NCI-H2227 treated with DMSO at 0.1 percent for 48 hours (cell line): ENCODE measurements at regions not wholly inside any gene's neighbourhood (a gene's known extent, or its start where the extent isn't known, plus 50 kb on each side); places are given as distances from the start of the nearest gene placed in this dataset.
"Not testable (repeated sequence)": the region's sequence is repeated elsewhere in the genome, so short reads cannot be mapped to it uniquely, and the experiment has no call there.

Source experiments
- DNase-seq: peaks from one replicate; lab custom pipeline; 2025; lab: John Stamatoyannopoulos, UW

GRCh38 chr15:26260517-26261133, 397.5 kb upstream of the ATP10A start:
- DNase-seq: no peak

GRCh38 chr15:26259581-26259980, 396.5 kb upstream of the ATP10A start:
- DNase-seq: no peak

- DNase-seq: not testable (repeated sequence)
Observed at GRCh38 chr15:26244782-26245181, 381.7 kb upstream of the ATP10A start.

- no peak for DNase-seq
Observed at GRCh38 chr15:26243382-26243781, 380.3 kb upstream of the ATP10A start.

GRCh38 chr15:26242565-26243071, 379.5 kb upstream of the ATP10A start:
- DNase-seq: no peak

- DNase-seq: no peak
Observed at GRCh38 chr15:26235864-26236263, 372.7 kb upstream of the ATP10A start.

- no peak for DNase-seq
Observed at GRCh38 chr15:26234976-26235767, 372.0 kb upstream of the ATP10A start.

GRCh38 chr15:26232691-26233090, 369.6 kb upstream of the ATP10A start:
- no peak for DNase-seq

GRCh38 chr15:26231096-26231495, 368.0 kb upstream of the ATP10A start:
- DNase-seq: no peak

- no peak for DNase-seq
Observed at GRCh38 chr15:26224266-26224665, 361.1 kb upstream of the ATP10A start.

GRCh38 chr15:26223720-26224119, 360.6 kb upstream of the ATP10A start:
- no peak for DNase-seq

GRCh38 chr15:26222781-26223180, 359.7 kb upstream of the ATP10A start:
- DNase-seq: no peak

GRCh38 chr15:26217043-26217442, 353.9 kb upstream of the ATP10A start:
- not testable (repeated sequence) for DNase-seq

GRCh38 chr15:26214290-26214689, 351.2 kb upstream of the ATP10A start:
- no peak for DNase-seq

GRCh38 chr15:26213427-26213826, 350.3 kb upstream of the ATP10A start:
- DNase-seq: no peak

GRCh38 chr15:26212109-26212508, 349.0 kb upstream of the ATP10A start:
- DNase-seq: no peak

- DNase-seq: no peak
Observed at GRCh38 chr15:26210980-26211379, 347.9 kb upstream of the ATP10A start.

GRCh38 chr15:26201177-26201858, 338.2 kb upstream of the ATP10A start:
- DNase-seq: no peak

- no peak for DNase-seq
Observed at GRCh38 chr15:26200427-26200826, 337.3 kb upstream of the ATP10A start.

GRCh38 chr15:26197719-26198118, 334.6 kb upstream of the ATP10A start:
- no peak for DNase-seq

- DNase-seq: no peak
Observed at GRCh38 chr15:26197060-26197459, 333.9 kb upstream of the ATP10A start.

- DNase-seq: no peak
Observed at GRCh38 chr15:26191193-26191592, 328.1 kb upstream of the ATP10A start.

GRCh38 chr15:26186138-26186537, 323.0 kb upstream of the ATP10A start:
- not testable (repeated sequence) for DNase-seq
